Activated B cell treated with CpG ODN at 0.5 μM for 24 hours (primary cell): ENCODE measurements at regions not wholly inside any gene's neighbourhood (a gene's known extent, or its start where the extent isn't known, plus 50 kb on each side); places are given as distances from the start of the nearest gene placed in this dataset.

Experiments used
- ATAC-seq: fragments of 200-7000 bp; cut with Tn5 transposase; one replicate; pipeline ENCODE4 v1.10.0; 2021; ENCODE audit warnings: low read depth, mild to moderate bottlenecking, moderate library complexity
- CTCF ChIA-PET: fragments of 350-600 bp; sonication (Branson Sonifier 250); formaldehyde crosslinking; loops from one replicate; lab custom pipeline; 2021; ENCODE audit warnings: antibody characterized with exemption; lab: Charles Lee
- POLR2A ChIA-PET: fragments of 350-600 bp; sonication (Branson Sonifier 250); formaldehyde crosslinking; loops from one replicate; lab custom pipeline; 2021; ENCODE audit warnings: antibody characterized with exemption; lab: Charles Lee
- DNase-seq: peaks from one replicate; pipeline ENCODE4 v3.0.0; 2022
- H3K27ac Mint-ChIP-seq: one replicate; pipeline ENCODE4 v1.8.0; 2020; ENCODE audit warnings: mixed read lengths
- H3K27me3 Mint-ChIP-seq: one replicate; pipeline ENCODE4 v1.8.0; 2021; ENCODE audit warnings: mixed read lengths
- H3K36me3 Mint-ChIP-seq: one replicate; pipeline ENCODE4 v1.8.0; 2021; ENCODE audit warnings: low read depth, mixed read lengths
- H3K4me1 Mint-ChIP-seq: one replicate; pipeline ENCODE4 v1.8.0; 2021; ENCODE audit warnings: mixed read lengths
- H3K4me3 Mint-ChIP-seq: one replicate; pipeline ENCODE4 v1.8.0; 2020; ENCODE audit warnings: mild to moderate bottlenecking, mixed read lengths
- H3K9me3 Mint-ChIP-seq: one replicate; pipeline ENCODE4 v1.8.0; 2020; ENCODE audit warnings: mixed read lengths
- intact Hi-C: fragments of 100-400 bp; cut with micrococcal nuclease; formaldehyde crosslinking; loops from one replicate; pipeline ENCODE4 v1.15.1; 2024
- TF ChIP-seq, protein P1 (sequence below): fragments of 200-600 bp; IDR thresholded peaks from one replicate; pipeline ENCODE4 v1.8.0; 2022; ENCODE audit warnings: antibody characterized with exemption, mild to moderate bottlenecking

DNA sequence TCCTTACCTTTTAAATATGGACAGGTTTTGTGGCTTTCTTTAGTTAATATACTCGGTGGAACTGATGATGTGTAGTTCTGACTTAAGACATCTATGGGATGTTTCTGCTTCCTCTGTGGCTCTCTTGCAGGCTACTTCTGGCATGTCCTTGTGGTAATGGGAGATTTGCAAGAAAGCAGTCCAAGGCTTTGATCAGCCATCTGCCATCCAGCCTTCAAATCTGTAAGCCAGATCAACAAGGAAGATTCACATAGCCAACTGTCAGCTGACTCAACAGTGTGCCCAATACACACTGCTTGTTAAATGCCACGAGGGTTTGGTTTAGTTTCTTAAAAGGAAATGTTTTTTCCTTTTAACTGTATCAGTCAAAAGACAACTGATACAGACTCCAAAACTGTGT lies 722.2 kb upstream of the CHRM3 start:
- DNase-seq = no peak
- ATAC-seq = no peak
- Mint-ChIP-seq H3K27me3 (no peaks in the 10 kb centered on the region), H3K36me3 (no peaks in the 10 kb centered on the region), H3K4me3 (no peak overlapping the region), H3K27ac (no peak overlapping the region), H3K9me3 (peaks cover 12% of the 10 kb centered on the region), H3K4me1 (no peaks in the 10 kb centered on the region)
- CTCF ChIA-PET = no interaction called here
- TF ChIP-seq, protein P1, sequence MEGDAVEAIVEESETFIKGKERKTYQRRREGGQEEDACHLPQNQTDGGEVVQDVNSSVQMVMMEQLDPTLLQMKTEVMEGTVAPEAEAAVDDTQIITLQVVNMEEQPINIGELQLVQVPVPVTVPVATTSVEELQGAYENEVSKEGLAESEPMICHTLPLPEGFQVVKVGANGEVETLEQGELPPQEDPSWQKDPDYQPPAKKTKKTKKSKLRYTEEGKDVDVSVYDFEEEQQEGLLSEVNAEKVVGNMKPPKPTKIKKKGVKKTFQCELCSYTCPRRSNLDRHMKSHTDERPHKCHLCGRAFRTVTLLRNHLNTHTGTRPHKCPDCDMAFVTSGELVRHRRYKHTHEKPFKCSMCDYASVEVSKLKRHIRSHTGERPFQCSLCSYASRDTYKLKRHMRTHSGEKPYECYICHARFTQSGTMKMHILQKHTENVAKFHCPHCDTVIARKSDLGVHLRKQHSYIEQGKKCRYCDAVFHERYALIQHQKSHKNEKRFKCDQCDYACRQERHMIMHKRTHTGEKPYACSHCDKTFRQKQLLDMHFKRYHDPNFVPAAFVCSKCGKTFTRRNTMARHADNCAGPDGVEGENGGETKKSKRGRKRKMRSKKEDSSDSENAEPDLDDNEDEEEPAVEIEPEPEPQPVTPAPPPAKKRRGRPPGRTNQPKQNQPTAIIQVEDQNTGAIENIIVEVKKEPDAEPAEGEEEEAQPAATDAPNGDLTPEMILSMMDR = no peak
- POLR2A ChIA-PET = no interaction called here
- intact Hi-C loops = no loop called here

DNA sequence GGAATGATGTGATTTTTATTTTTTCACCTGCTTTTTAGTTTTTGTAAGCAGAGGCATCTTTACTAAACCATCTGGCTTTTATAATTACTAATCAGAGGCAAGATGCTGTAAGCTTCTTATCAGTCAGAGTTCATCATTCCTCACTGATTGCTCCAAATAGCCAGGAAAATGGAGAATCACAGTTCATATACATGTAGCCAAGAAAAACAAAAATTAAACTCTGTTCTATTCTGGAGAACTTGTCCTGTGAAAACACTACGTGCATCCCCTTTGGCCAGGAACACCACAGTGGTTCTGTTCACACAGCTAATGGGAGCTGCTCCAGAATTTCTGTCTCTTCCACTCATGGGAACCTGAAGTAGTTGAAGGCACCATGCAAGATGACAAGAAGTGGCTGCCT lies 725.5 kb upstream of the CHRM3 start:
- CTCF ChIA-PET = no interaction called here
- DNase-seq (no peak), ATAC-seq (no peak)
- no peak overlapping the region for H3K4me3 Mint-ChIP-seq
- no peaks in the 10 kb centered on the region for H3K36me3 Mint-ChIP-seq
- TF ChIP-seq, protein P1 = no peak
- no peaks in the 10 kb centered on the region for H3K27me3 Mint-ChIP-seq
- POLR2A ChIA-PET = no interaction called here
- H3K9me3 Mint-ChIP-seq = peaks cover 5% of the 10 kb centered on the region
- intact Hi-C loops = no loop called here
- no peak overlapping the region for H3K27ac Mint-ChIP-seq
- no peaks in the 10 kb centered on the region for H3K4me1 Mint-ChIP-seq

DNA sequence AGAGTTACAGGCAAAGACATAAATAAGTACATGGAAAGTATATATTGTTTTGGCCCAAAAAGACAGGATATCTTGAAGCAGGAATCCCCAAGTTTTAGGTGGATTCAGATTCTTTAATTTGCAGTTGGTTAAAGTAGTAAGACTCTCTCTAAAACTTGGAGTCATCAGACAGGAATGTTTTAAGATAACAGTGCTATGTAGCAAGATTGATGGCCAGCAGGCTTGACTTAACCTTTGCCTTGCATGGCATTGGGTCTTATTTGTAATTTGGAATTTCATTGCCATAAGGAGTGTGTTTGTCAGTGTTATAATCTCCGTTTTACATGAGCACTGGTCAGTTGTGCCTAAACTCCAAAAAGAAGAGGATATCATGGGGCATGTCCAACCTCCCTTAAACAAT lies 727.6 kb upstream of the CHRM3 start:
- no peak overlapping the region for H3K4me3 Mint-ChIP-seq
- no peaks in the 10 kb centered on the region for H3K36me3 Mint-ChIP-seq
- POLR2A ChIA-PET = no interaction called here
- intact Hi-C loops = no loop called here
- DNase-seq (no peak), ATAC-seq (no peak)
- no peak overlapping the region for H3K27ac Mint-ChIP-seq
- H3K4me1 Mint-ChIP-seq = no peaks in the 10 kb centered on the region
- no peaks in the 10 kb centered on the region for H3K27me3 Mint-ChIP-seq
- CTCF ChIA-PET = interaction anchor here (1.2 kb wide), 1 partner anchor 19 kb away, joined by 3 read pairs; no protein-coding TSS in a partner anchor
- peaks cover 8% of the 10 kb centered on the region for H3K9me3 Mint-ChIP-seq
- TF ChIP-seq, protein P1 = no peak

GRCh38 chr1:238653693-238654321 lies 732.6 kb upstream of the CHRM3 start:
- ATAC-seq = no peak
- H3K4me1 Mint-ChIP-seq = no peaks in the 10 kb centered on the region
- POLR2A ChIA-PET = no interaction called here

GRCh38 chr1:238652346-238652968 lies 733.9 kb upstream of the CHRM3 start:
- Mint-ChIP-seq H3K36me3 (no peaks in the 10 kb centered on the region), H3K4me1 (no peaks in the 10 kb centered on the region), H3K4me3 (no peak overlapping the region), H3K9me3 (peaks cover 5% of the 10 kb centered on the region), H3K27me3 (no peaks in the 10 kb centered on the region), H3K27ac (no peak overlapping the region)
- POLR2A ChIA-PET = no interaction called here
- ATAC-seq (no peak), DNase-seq (no peak)
- TF ChIP-seq, protein P1 = no peak
- intact Hi-C loops = no loop called here
- CTCF ChIA-PET = no interaction called here

More at GRCh38 chr1:238653693-238654321, 732.6 kb upstream of the CHRM3 start:
- Mint-ChIP-seq H3K27me3 (no peaks in the 10 kb centered on the region), H3K9me3 (peaks cover 5% of the 10 kb centered on the region), H3K4me3 (no peak overlapping the region), H3K27ac (no peak overlapping the region), H3K36me3 (no peaks in the 10 kb centered on the region)
- intact Hi-C loops = no loop called here
- CTCF ChIA-PET = no interaction called here
- TF ChIP-seq, protein P1 = no peak
- no peak for DNase-seq
